ENCODE measurements at regions not wholly inside any gene's neighbourhood (a gene's known extent, or its start where the extent isn't known, plus 50 kb on each side); places are given as distances from the start of the nearest gene placed in this dataset.
"Not testable (repeated sequence)": the region's sequence is repeated elsewhere in the genome, so short reads cannot be mapped to it uniquely, and the experiment has no call there.

- Mint-ChIP-seq H3K4me3 (ENCODE audit: unreplicated experiment) (no peak overlapping the region), H3K9me3 (ENCODE audit: low read depth) (peaks cover 11% of the 10 kb centered on the region), H3K27ac (ENCODE audit: unreplicated experiment) (no peak overlapping the region), H3K4me1 (ENCODE audit: low read depth) (peaks cover 6% of the 10 kb centered on the region), H3K36me3 (ENCODE audit: low read depth) (no peaks in the 10 kb centered on the region), H3K27me3 (ENCODE audit: low read depth) (no peaks in the 10 kb centered on the region)
- no peak for TF ChIP-seq CTCF (IDR thresholded peaks at IDR 0.05)
- DNase-seq (ENCODE audit: low spot score): no peak
These were observed 100.0 kb downstream of the ETS2 start for GRCh38 chr21:38905752-38906151.

- Mint-ChIP-seq H3K9me3 (ENCODE audit: low read depth) (peaks cover 11% of the 10 kb centered on the region), H3K36me3 (ENCODE audit: low read depth) (no peaks in the 10 kb centered on the region)
These were observed 99.6 kb downstream of the ETS2 start for GRCh38 chr21:38905328-38905727.

GRCh38 chr21:38903690-38904139 is 98.0 kb downstream of the ETS2 start:
- peaks cover 11% of the 10 kb centered on the region for H3K9me3 Mint-ChIP-seq (ENCODE audit: low read depth)

More at GRCh38 chr21:38905328-38905727, 99.6 kb downstream of the ETS2 start:
- H3K27me3 Mint-ChIP-seq (ENCODE audit: low read depth): no peaks in the 10 kb centered on the region
- DNase-seq (ENCODE audit: low spot score): no peak
- H3K4me1 Mint-ChIP-seq (ENCODE audit: low read depth): peaks cover 6% of the 10 kb centered on the region
- TF ChIP-seq CTCF (IDR thresholded peaks at IDR 0.05): no peak
- no peak overlapping the region for H3K27ac Mint-ChIP-seq (ENCODE audit: unreplicated experiment)
- H3K4me3 Mint-ChIP-seq (ENCODE audit: unreplicated experiment): no peak overlapping the region

GRCh38 chr21:38902608-38903445 is 97.1 kb downstream of the ETS2 start:
- Mint-ChIP-seq H3K4me1 (ENCODE audit: low read depth) (peaks cover 5% of the 10 kb centered on the region), H3K27ac (ENCODE audit: unreplicated experiment) (no peak overlapping the region), H3K27me3 (ENCODE audit: low read depth) (no peaks in the 10 kb centered on the region), H3K9me3 (ENCODE audit: low read depth) (peaks cover 11% of the 10 kb centered on the region), H3K36me3 (ENCODE audit: low read depth) (no peaks in the 10 kb centered on the region), H3K4me3 (ENCODE audit: unreplicated experiment) (no peak overlapping the region)
- DNase-seq (ENCODE audit: low spot score): no peak
- no peak for TF ChIP-seq CTCF (IDR thresholded peaks at IDR 0.05)

More at GRCh38 chr21:38903690-38904139, 98.0 kb downstream of the ETS2 start:
- Mint-ChIP-seq H3K27me3 (ENCODE audit: low read depth) (no peaks in the 10 kb centered on the region), H3K27ac (ENCODE audit: unreplicated experiment) (no peak overlapping the region), H3K36me3 (ENCODE audit: low read depth) (no peaks in the 10 kb centered on the region), H3K4me3 (ENCODE audit: unreplicated experiment) (no peak overlapping the region), H3K4me1 (ENCODE audit: low read depth) (no peaks in the 10 kb centered on the region)
- no peak for DNase-seq (ENCODE audit: low spot score)
- TF ChIP-seq CTCF (IDR thresholded peaks at IDR 0.05): no peak

GRCh38 chr21:38900499-38900898 is 94.8 kb downstream of the ETS2 start:
- Mint-ChIP-seq H3K9me3 (ENCODE audit: low read depth) (peaks cover 11% of the 10 kb centered on the region), H3K27ac (ENCODE audit: unreplicated experiment) (no peak overlapping the region), H3K4me1 (ENCODE audit: low read depth) (peaks cover 7% of the 10 kb centered on the region), H3K36me3 (ENCODE audit: low read depth) (no peaks in the 10 kb centered on the region), H3K4me3 (ENCODE audit: unreplicated experiment) (no peak overlapping the region), H3K27me3 (ENCODE audit: low read depth) (no peaks in the 10 kb centered on the region)
- no peak for TF ChIP-seq CTCF (IDR thresholded peaks at IDR 0.05)
- no peak for DNase-seq (ENCODE audit: low spot score)

GRCh38 chr21:38899985-38900384 is 94.3 kb downstream of the ETS2 start:
- H3K27ac Mint-ChIP-seq (ENCODE audit: unreplicated experiment); H3K4me1 Mint-ChIP-seq (ENCODE audit: low read depth); H3K27me3 Mint-ChIP-seq (ENCODE audit: low read depth); H3K4me3 Mint-ChIP-seq (ENCODE audit: unreplicated experiment); H3K36me3 Mint-ChIP-seq (ENCODE audit: low read depth); DNase-seq (ENCODE audit: low spot score): not testable (repeated sequence)
- H3K9me3 Mint-ChIP-seq (ENCODE audit: low read depth): peaks cover 11% of the 10 kb centered on the region
